GM12878 (cell line): ENCODE measurements at regions not wholly inside any gene's neighbourhood (a gene's known extent, or its start where the extent isn't known, plus 50 kb on each side); places are given as distances from the start of the nearest gene placed in this dataset.

ENCODE experiments used
- ATAC-seq: fragments of 200-7000 bp; cut with Tn5 transposase; 3 replicates; pipeline ENCODE4 v1.9.1; 2020; ENCODE audit warnings: mild to moderate bottlenecking, moderate library complexity
- BruUV-seq: library from RNA; stranded (reverse); fragments of 400-500 nt; replicated peaks from 2 replicates; lab custom pipeline; 2021; lab: Mats Ljungman, UMichigan
- CTCF ChIA-PET: fragments of 300-600 bp; sonication (Branson Sonifier 250); formaldehyde crosslinking; extraction: SDS; loops from one replicate; lab custom pipeline; 2021; ENCODE audit warnings: inconsistent platforms; lab: Yijun Ruan, JAX
- POLR2A ChIA-PET: fragments of 350-600 bp; formaldehyde crosslinking; extraction: SDS; loops from one replicate; lab custom pipeline; 2021; ENCODE audit warnings: inconsistent platforms; lab: Charles Lee
- RAD21 ChIA-PET: fragments of 300-600 bp; sonication (Branson Sonifier 250); formaldehyde crosslinking; loops from one replicate; lab custom pipeline; 2023; ENCODE audit warnings: antibody characterized with exemption; ENCODE audit not compliant: unreplicated experiment; lab: Charles Lee
- SMC1A ChIA-PET: fragments of 300-600 bp; sonication (Branson Sonifier 250); formaldehyde crosslinking; loops from one replicate; lab custom pipeline; 2023; ENCODE audit not compliant: unreplicated experiment, uncharacterized antibody; lab: Charles Lee
- DNase-seq: peaks from one replicate; pipeline ENCODE4 v3.0.0-alpha.2; 2011; ENCODE audit warnings: low read depth, low spot score
- FAIRE-seq: peaks from 3 replicates; lab custom pipeline; 2011; peaks lifted over from hg19 to GRCh38; lab: Jason Lieb, UNC
- H2AFZ ChIP-seq: 2 replicates; pipeline ENCODE4 v1.6.0; 2011; ENCODE audit warnings: low read depth, low read length, control low read depth; ENCODE audit not compliant: control insufficient read depth
- H3K27ac ChIP-seq: 2 replicates; pipeline ENCODE4 v1.5.1; 2011; ENCODE audit warnings: control low read depth; ENCODE audit not compliant: control insufficient read depth, insufficient read depth
- H3K27me3 ChIP-seq, 2 experiments: replicated peaks in 1 of 2; 2 replicates each; pipeline versions ENCODE4 v1.6.0 to v1.6.1; 2011; ENCODE audit warnings: low read length in 1 of 2; ENCODE audit not compliant: control insufficient read depth in 2 of 2, insufficient read depth in 2 of 2
- H3K36me3 ChIP-seq, 2 experiments: 2 replicates each; pipeline ENCODE4 v1.5.1; 2011; ENCODE audit warnings: low read length in 1 of 2; ENCODE audit not compliant: control insufficient read depth in 2 of 2, insufficient read depth in 2 of 2
- H3K4me1 ChIP-seq: 2 replicates; pipeline ENCODE4 v1.6.1; 2011; ENCODE audit warnings: mild to moderate bottlenecking, low read length, moderate library complexity, mixed read lengths; ENCODE audit not compliant: control insufficient read depth, insufficient read depth
- H3K4me2 ChIP-seq: 2 replicates; pipeline ENCODE4 v1.6.0; 2011; ENCODE audit warnings: control low read depth; ENCODE audit not compliant: control insufficient read depth, insufficient read depth
- H3K4me3 ChIP-seq: fragments of 200-600 bp; sonication (generic); 2 replicates; pipeline ENCODE4 v1.5.1; 2016
- H3K79me2 ChIP-seq: 2 replicates; pipeline ENCODE4 v1.6.0; 2011; ENCODE audit warnings: low read length; ENCODE audit not compliant: control insufficient read depth, insufficient read depth
- H3K9ac ChIP-seq: 2 replicates; pipeline ENCODE4 v1.8.0; 2011; ENCODE audit warnings: low read length, control low read depth, mixed read lengths; ENCODE audit not compliant: control insufficient read depth, insufficient read depth
- H3K9me3 ChIP-seq: replicated peaks from 3 replicates; pipeline ENCODE4 v1.5.1; 2011; ENCODE audit warnings: mild to moderate bottlenecking, low read length; ENCODE audit not compliant: control insufficient read depth, insufficient read depth
- H4K20me1 ChIP-seq: 2 replicates; pipeline ENCODE4 v1.6.0; 2011; ENCODE audit not compliant: control insufficient read depth, insufficient read depth
- REST ChIP-seq: IDR thresholded peaks from 2 replicates; pipeline ENCODE4 v1.6.1; 2012; ENCODE audit warnings: mild to moderate bottlenecking, low read depth, low read length
- ZBTB11 ChIP-seq: fragments of 450-650 bp; formaldehyde crosslinking; IDR thresholded peaks from 2 replicates; pipeline ENCODE4 v1.5.0; 2022; ENCODE audit warnings: mild to moderate bottlenecking, missing genetic modification characterization
- WGBS: methylation state at CpG from one replicate; pipeline ENCODE4 v1.1.6; 2016; ENCODE audit warnings: low lambda C conversion rate; ENCODE audit not compliant: insufficient replicate concordance, insufficient coverage; ENCODE audit errors: missing lambda C conversion rate; 5-methylcytosine and 5-hydroxymethylcytosine counted together
- in situ Hi-C: fragments of 300-500 bp; cut with MboI; formaldehyde crosslinking; loops from 9 replicates; pipeline ENCODE4 v1.14.3; 2018; ENCODE audit warnings: mixed read lengths
- intact Hi-C: fragments of 100-400 bp; cut with micrococcal nuclease; formaldehyde crosslinking; loops from one replicate; pipeline ENCODE4 v1.14.2; 2022; ENCODE audit not compliant: unreplicated experiment

GRCh38 chr5:13611604-13612003 lies 332.9 kb downstream of the DNAH5 start (continued):
- TF ChIP-seq REST, result no peak

GRCh38 chr5:13609504-13609903 lies 335.0 kb downstream of the DNAH5 start:
- Histone ChIP-seq H3K79me2 (no peaks in the 10 kb centered on the region), H3K9me3 (no peaks in the 10 kb centered on the region), H4K20me1 (no peaks in the 10 kb centered on the region), H2AFZ (no peak overlapping the region), H3K9ac (no peak overlapping the region), H3K36me3 (no peaks in the 10 kb centered on the region), H3K4me1 (no peaks in the 10 kb centered on the region), H3K27ac (no peak overlapping the region), H3K27me3 (no peaks in the 10 kb centered on the region), H3K4me3 (no peak overlapping the region), H3K4me2 (no peak overlapping the region)
- FAIRE-seq (no peak), DNase-seq (no peak), ATAC-seq (no peak)
- ChIA-PET POLR2A (no interaction called here), SMC1A (interaction anchor here (0.7 kb wide), 1 partner anchor 184 kb away, joined by 3 read pairs; no protein-coding TSS in a partner anchor), CTCF (no interaction called here), RAD21 (no interaction called here)
- in situ Hi-C loops, result no loop called here
- 64% methylated on average over 4 of the region's 4 CpGs for WGBS
- no TSS peak for BruUV-seq
- no peak for TF ChIP-seq ZBTB11 (CRISPR knock-in tag)
- intact Hi-C loops, result no loop called here
